Panc1 (cell line): ENCODE measurements at regions not wholly inside any gene's neighbourhood (a gene's known extent, or its start where the extent isn't known, plus 50 kb on each side); places are given as distances from the start of the nearest gene placed in this dataset.

Experiments
- ATAC-seq: fragments of 200-7000 bp; cut with Tn5 transposase; 2 replicates; pipeline ENCODE4 v1.9.1; 2020; ENCODE audit warnings: mild to moderate bottlenecking, moderate library complexity
- BruUV-seq: library from RNA; stranded (reverse); fragments of 400-500 nt; replicated peaks from 2 replicates; lab custom pipeline; 2021; lab: Mats Ljungman, UMichigan
- CTCF ChIA-PET: fragments of 300-600 bp; sonication (Branson Sonifier 250); formaldehyde crosslinking; loops from one replicate; lab custom pipeline; 2022; ENCODE audit warnings: antibody characterized with exemption; lab: Charles Lee
- POLR2A ChIA-PET: fragments of 300-600 bp; sonication (Branson Sonifier 250); formaldehyde crosslinking; loops from one replicate; lab custom pipeline; 2022; ENCODE audit warnings: antibody characterized with exemption; lab: Charles Lee
- DNase-seq: peaks from one replicate; pipeline ENCODE4 v3.0.0-alpha.2; 2010; ENCODE audit warnings: low read depth, low spot score
- H3K27ac ChIP-seq: 2 replicates; pipeline ENCODE4 v1.5.1; 2011; ENCODE audit warnings: mild to moderate bottlenecking, low read length, inconsistent platforms
- H3K27me3 ChIP-seq: fragments of 200-500 bp; sonication (Bioruptor generic); 2 replicates; pipeline ENCODE4 v1.6.0; 2014; ENCODE audit warnings: low read length, inconsistent platforms; ENCODE audit not compliant: control insufficient read depth, insufficient read depth
- H3K36me3 ChIP-seq: fragments of 200-500 bp; sonication (Bioruptor generic); 2 replicates; pipeline ENCODE4 v1.5.1; 2014; ENCODE audit warnings: inconsistent platforms, mild to moderate bottlenecking, low read length, moderate library complexity; ENCODE audit not compliant: control insufficient read depth, insufficient read depth
- H3K4me1 ChIP-seq: 2 replicates; pipeline ENCODE4 v1.5.1; 2011; ENCODE audit warnings: inconsistent platforms, mild to moderate bottlenecking, low read length, moderate library complexity; ENCODE audit not compliant: control insufficient read depth, insufficient read depth
- H3K4me3 ChIP-seq, 2 experiments: 2 replicates each; pipeline ENCODE4 v1.5.1; 2011 to 2012; ENCODE audit warnings: low read depth in 2 of 2, low read length in 2 of 2, mild to moderate bottlenecking in 2 of 2, inconsistent platforms in 1 of 2, moderate library complexity in 1 of 2
- H3K9me3 ChIP-seq: fragments of 200-500 bp; sonication (Bioruptor generic); 2 replicates; pipeline ENCODE4 v1.5.1; 2014; ENCODE audit warnings: low read depth, mild to moderate bottlenecking, inconsistent platforms, low read length, moderate library complexity; ENCODE audit not compliant: control insufficient read depth, insufficient read depth
- CTCF ChIP-seq: fragments of 450-650 bp; IDR thresholded peaks from 2 replicates; pipeline ENCODE4 v1.5.1; 2017; ENCODE audit warnings: mild to moderate bottlenecking
- POLR2AphosphoS5 ChIP-seq: IDR thresholded peaks from 2 replicates; pipeline ENCODE4 v1.6.1; 2012; ENCODE audit warnings: mild to moderate bottlenecking, low read depth, low read length, moderate library complexity
- REST ChIP-seq, 2 experiments: IDR thresholded peaks; 2 replicates each; pipeline ENCODE4 v1.6.1; 2011 to 2012; ENCODE audit warnings: low read depth in 2 of 2, control low read depth in 1 of 2, low read length in 1 of 2, mild to moderate bottlenecking in 1 of 2, moderate library complexity in 1 of 2; ENCODE audit not compliant: insufficient read depth in 1 of 2
- SIN3A ChIP-seq: IDR thresholded peaks from 2 replicates; pipeline ENCODE4 v1.6.1; 2012; ENCODE audit warnings: low read depth, mild to moderate bottlenecking, low read length, moderate library complexity, borderline replicate concordance; ENCODE audit not compliant: insufficient read depth
- TCF7L2 ChIP-seq: IDR thresholded peaks from 2 replicates; pipeline ENCODE4 v1.6.1; 2011; ENCODE audit warnings: mild to moderate bottlenecking, low read depth, low read length, inconsistent platforms
- in situ Hi-C: cut with HindIII; loops from 2 replicates; pipeline ENCODE4 v1.10.0; 2016; ENCODE audit warnings: low sequenced_read_pairs, low pct_unique_long_range_greater_than_20kb
- intact Hi-C: fragments of 100-400 bp; cut with micrococcal nuclease; formaldehyde crosslinking; loops from one replicate; pipeline ENCODE4 v1.10.0; 2022; ENCODE audit not compliant: unreplicated experiment

GRCh38 chr5:12277504-12278192 is 373.4 kb upstream of the CTNND2 start:
- no peak for DNase-seq
- H3K4me3 ChIP-seq: no peak overlapping the region
- H3K4me1 ChIP-seq: no peaks in the 10 kb centered on the region
- BruUV-seq: no TSS peak
- intact Hi-C loops (no loop called here), in situ Hi-C loops (no loop called here)
- no peaks in the 10 kb centered on the region for H3K36me3 ChIP-seq
- no peaks in the 10 kb centered on the region for H3K27me3 ChIP-seq
- H3K9me3 ChIP-seq: peaks cover 3% of the 10 kb centered on the region; the same call in 1 of the 2 replicates
- TF ChIP-seq TCF7L2: no peak
- no peak for TF ChIP-seq REST (IDR thresholded peaks at IDR 0.05; ENCODE audit: insufficient read depth in 1 of 2, low read depth in 2 of 2, low read length in 1 of 2)
- TF ChIP-seq POLR2AphosphoS5: no peak
- TF ChIP-seq SIN3A: no peak
- TF ChIP-seq CTCF: no peak
- H3K27ac ChIP-seq: no peak overlapping the region
- ChIA-PET CTCF (no interaction called here), POLR2A (no interaction called here)
- no peak for ATAC-seq

- no TSS peak for BruUV-seq
- H3K4me1 ChIP-seq: no peaks in the 10 kb centered on the region
Measured at GRCh38 chr5:12274236-12274635, 370.0 kb upstream of the CTNND2 start.

More at GRCh38 chr5:12274236-12274635, 370.0 kb upstream of the CTNND2 start:
- in situ Hi-C loops: no loop called here
- ATAC-seq (no peak), DNase-seq (no peak)
- Histone ChIP-seq H3K27me3 (no peaks in the 10 kb centered on the region), H3K36me3 (no peaks in the 10 kb centered on the region), H3K4me3 (no peak overlapping the region), H3K27ac (no peak overlapping the region), H3K9me3 (no peaks in the 10 kb centered on the region; the same call in 1 of the 2 replicates)
- POLR2A ChIA-PET: no interaction called here
- no peak for TF ChIP-seq CTCF
- TF ChIP-seq SIN3A: no peak
- no peak for TF ChIP-seq POLR2AphosphoS5
- no peak for TF ChIP-seq REST (IDR thresholded peaks at IDR 0.05; ENCODE audit: insufficient read depth in 1 of 2, low read depth in 2 of 2, low read length in 1 of 2)
- TF ChIP-seq TCF7L2: no peak
- CTCF ChIA-PET: no interaction called here
- intact Hi-C loops: no loop called here
